DOHH2 (cell line): ENCODE measurements at regions not wholly inside any gene's neighbourhood (a gene's known extent, or its start where the extent isn't known, plus 50 kb on each side); places are given as distances from the start of the nearest gene placed in this dataset.

Experiments
- CTCF ChIP-seq: fragments of 200-600 bp; sonication (generic); IDR thresholded peaks from one replicate; pipeline ENCODE4 v1.5.1; 2014; ENCODE audit warnings: antibody characterized with exemption, mild to moderate bottlenecking, low read depth, low read length; ENCODE audit not compliant: poor library complexity, severe bottlenecking
- EZH2phosphoT487 ChIP-seq: fragments of 200-600 bp; sonication (generic); IDR thresholded peaks from 2 replicates; pipeline ENCODE4 v1.6.1; 2017; ENCODE audit warnings: borderline replicate concordance, mild to moderate bottlenecking, antibody characterized with exemption, low read length, moderate library complexity, mixed read lengths

GRCh38 chr6:166027761-166028160, 139.9 kb downstream of the TBXT start:
- TF ChIP-seq CTCF: no peak
- TF ChIP-seq EZH2phosphoT487: no peak
